HL-60 (cell line): ENCODE measurements at regions not wholly inside any gene's neighbourhood (a gene's known extent, or its start where the extent isn't known, plus 50 kb on each side); places are given as distances from the start of the nearest gene placed in this dataset.

Experiments
- DNase-seq, 2 experiments: peaks; one replicate each; pipeline ENCODE4 v3.0.0-alpha.2; 2010 to 2020; ENCODE audit warnings: low read depth in 1 of 2, low spot score in 1 of 2
- H3K27ac ChIP-seq: fragments of 250-450 bp; sonication (Bioruptor Pico); replicated peaks from 2 replicates; pipeline ENCODE4 v1.5.1; 2020; ENCODE audit warnings: mild to moderate bottlenecking, moderate library complexity
- H3K27me3 ChIP-seq: fragments of 250-450 bp; sonication (Bioruptor Pico); 2 replicates; pipeline ENCODE4 v1.5.1; 2021; ENCODE audit warnings: mild to moderate bottlenecking, moderate library complexity; ENCODE audit not compliant: insufficient read depth, poor library complexity, severe bottlenecking
- H3K4me3 ChIP-seq: replicated peaks from 2 replicates; pipeline ENCODE4 v1.5.1; 2011; ENCODE audit warnings: mild to moderate bottlenecking, control low read depth, low read length; ENCODE audit not compliant: insufficient read depth
- GABPA ChIP-seq: IDR thresholded peaks from 2 replicates; pipeline ENCODE4 v1.6.1; 2012; ENCODE audit warnings: low read depth
- POLR2AphosphoS5 ChIP-seq: IDR thresholded peaks from 2 replicates; pipeline ENCODE4 v1.6.1; 2012; ENCODE audit warnings: low read depth
- SPI1 ChIP-seq: IDR thresholded peaks from 2 replicates; pipeline ENCODE4 v1.6.1; 2012; ENCODE audit warnings: low read depth, mild to moderate bottlenecking, borderline replicate concordance
- TF ChIP-seq, protein P1 (sequence below): IDR thresholded peaks from 2 replicates; pipeline ENCODE4 v1.6.1; 2012; ENCODE audit warnings: low read depth; ENCODE audit not compliant: insufficient replicate concordance
- TF ChIP-seq, protein P2 (sequence below): IDR thresholded peaks from one replicate; pipeline ENCODE4 v1.5.1; 2011; ENCODE audit warnings: low read length, control low read depth, inconsistent platforms; ENCODE audit not compliant: insufficient read depth

DNA sequence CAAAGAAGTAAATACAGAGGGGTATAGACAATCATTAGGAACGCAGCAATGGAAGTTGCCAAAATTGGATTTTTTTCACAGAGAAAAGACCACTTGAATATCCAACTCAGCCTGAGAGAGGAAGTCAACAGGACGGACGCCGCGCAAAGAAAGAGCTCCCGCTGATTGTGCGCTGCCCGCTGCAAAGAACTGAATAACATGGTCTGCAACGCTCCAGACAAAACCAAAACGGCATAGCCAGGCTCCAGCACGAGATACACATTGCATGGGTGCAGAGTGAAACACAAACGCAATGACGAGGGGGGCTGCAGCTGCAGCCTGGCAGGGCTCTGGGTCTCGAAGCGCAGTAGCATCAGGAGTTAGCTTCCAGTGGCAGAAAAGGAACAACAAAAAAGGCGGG, 113.9 kb upstream of the MGMT start:
- TF ChIP-seq, protein P1, sequence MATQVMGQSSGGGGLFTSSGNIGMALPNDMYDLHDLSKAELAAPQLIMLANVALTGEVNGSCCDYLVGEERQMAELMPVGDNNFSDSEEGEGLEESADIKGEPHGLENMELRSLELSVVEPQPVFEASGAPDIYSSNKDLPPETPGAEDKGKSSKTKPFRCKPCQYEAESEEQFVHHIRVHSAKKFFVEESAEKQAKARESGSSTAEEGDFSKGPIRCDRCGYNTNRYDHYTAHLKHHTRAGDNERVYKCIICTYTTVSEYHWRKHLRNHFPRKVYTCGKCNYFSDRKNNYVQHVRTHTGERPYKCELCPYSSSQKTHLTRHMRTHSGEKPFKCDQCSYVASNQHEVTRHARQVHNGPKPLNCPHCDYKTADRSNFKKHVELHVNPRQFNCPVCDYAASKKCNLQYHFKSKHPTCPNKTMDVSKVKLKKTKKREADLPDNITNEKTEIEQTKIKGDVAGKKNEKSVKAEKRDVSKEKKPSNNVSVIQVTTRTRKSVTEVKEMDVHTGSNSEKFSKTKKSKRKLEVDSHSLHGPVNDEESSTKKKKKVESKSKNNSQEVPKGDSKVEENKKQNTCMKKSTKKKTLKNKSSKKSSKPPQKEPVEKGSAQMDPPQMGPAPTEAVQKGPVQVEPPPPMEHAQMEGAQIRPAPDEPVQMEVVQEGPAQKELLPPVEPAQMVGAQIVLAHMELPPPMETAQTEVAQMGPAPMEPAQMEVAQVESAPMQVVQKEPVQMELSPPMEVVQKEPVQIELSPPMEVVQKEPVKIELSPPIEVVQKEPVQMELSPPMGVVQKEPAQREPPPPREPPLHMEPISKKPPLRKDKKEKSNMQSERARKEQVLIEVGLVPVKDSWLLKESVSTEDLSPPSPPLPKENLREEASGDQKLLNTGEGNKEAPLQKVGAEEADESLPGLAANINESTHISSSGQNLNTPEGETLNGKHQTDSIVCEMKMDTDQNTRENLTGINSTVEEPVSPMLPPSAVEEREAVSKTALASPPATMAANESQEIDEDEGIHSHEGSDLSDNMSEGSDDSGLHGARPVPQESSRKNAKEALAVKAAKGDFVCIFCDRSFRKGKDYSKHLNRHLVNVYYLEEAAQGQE, result no peak
- no peak for TF ChIP-seq POLR2AphosphoS5
- TF ChIP-seq, protein P2, sequence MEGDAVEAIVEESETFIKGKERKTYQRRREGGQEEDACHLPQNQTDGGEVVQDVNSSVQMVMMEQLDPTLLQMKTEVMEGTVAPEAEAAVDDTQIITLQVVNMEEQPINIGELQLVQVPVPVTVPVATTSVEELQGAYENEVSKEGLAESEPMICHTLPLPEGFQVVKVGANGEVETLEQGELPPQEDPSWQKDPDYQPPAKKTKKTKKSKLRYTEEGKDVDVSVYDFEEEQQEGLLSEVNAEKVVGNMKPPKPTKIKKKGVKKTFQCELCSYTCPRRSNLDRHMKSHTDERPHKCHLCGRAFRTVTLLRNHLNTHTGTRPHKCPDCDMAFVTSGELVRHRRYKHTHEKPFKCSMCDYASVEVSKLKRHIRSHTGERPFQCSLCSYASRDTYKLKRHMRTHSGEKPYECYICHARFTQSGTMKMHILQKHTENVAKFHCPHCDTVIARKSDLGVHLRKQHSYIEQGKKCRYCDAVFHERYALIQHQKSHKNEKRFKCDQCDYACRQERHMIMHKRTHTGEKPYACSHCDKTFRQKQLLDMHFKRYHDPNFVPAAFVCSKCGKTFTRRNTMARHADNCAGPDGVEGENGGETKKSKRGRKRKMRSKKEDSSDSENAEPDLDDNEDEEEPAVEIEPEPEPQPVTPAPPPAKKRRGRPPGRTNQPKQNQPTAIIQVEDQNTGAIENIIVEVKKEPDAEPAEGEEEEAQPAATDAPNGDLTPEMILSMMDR, result no peak
- TF ChIP-seq SPI1, result no peak
- TF ChIP-seq GABPA, result no peak
- no peak overlapping the region for H3K27ac ChIP-seq
- DNase-seq, result no peak
- no peak overlapping the region for H3K4me3 ChIP-seq
- no peaks in the 10 kb centered on the region for H3K27me3 ChIP-seq

DNA sequence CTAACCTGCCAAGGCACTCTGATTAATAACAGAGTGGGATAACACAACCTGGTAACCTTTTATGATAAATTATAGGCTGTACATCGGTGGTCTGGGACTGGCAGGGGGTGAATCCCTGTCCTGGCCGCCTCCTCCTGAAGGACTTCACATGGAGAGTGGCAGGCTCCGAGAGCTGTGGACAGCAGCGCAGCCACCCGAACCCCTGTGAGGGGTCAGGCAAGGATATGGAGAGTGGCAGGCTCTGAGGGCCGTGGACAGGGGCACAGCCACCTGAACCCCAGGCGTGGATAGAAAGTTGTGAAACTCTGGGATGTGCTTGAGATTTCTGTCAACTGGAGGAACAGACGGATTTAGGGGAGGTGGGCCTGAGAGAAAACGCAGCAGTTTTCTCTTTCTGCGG, 107.0 kb upstream of the MGMT start:
- Histone ChIP-seq H3K27ac (no peak overlapping the region), H3K4me3 (no peak overlapping the region), H3K27me3 (peaks cover 3% of the 10 kb centered on the region)
- DNase-seq, result no peak
- TF ChIP-seq SPI1 (no peak), POLR2AphosphoS5 (no peak), GABPA (no peak)
- TF ChIP-seq, protein P1, result no peak
- TF ChIP-seq, protein P2, result no peak

DNA sequence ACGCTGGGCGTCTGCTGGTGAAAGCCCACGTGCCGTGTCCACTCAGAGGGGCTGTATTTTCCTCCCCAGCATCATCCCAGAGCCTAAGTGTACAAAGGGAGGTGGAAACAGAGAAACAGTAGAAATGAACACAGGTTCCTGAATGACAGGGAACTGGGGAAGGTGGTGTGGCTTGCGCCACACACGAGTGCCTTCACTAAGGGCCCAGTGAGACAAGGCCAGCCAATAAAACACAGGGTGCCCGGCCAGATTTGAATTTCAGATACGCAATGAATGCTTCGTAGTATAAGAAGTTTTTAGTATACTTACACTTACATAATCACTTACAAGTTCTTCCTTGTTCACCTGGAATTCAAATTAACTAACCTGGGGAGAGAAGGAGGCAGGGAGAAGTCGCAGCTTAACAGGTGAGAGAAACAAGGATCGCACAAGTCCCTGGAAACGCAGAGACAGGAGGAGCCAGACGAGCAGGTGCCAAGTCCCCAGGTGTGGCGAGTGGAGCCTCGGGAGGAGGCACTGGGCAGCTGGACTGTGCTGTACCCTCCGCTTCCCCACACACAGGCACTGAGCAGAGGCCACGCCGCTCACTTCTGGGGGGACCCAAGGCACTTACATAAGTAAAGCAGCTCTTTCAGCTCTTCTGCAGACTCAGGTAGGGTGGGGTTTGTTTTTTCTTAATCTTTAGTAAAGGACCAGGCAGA, 105.2 kb upstream of the MGMT start:
- no peak overlapping the region for H3K4me3 ChIP-seq
- TF ChIP-seq, protein P2, result no peak
- TF ChIP-seq SPI1, result no peak

DNA sequence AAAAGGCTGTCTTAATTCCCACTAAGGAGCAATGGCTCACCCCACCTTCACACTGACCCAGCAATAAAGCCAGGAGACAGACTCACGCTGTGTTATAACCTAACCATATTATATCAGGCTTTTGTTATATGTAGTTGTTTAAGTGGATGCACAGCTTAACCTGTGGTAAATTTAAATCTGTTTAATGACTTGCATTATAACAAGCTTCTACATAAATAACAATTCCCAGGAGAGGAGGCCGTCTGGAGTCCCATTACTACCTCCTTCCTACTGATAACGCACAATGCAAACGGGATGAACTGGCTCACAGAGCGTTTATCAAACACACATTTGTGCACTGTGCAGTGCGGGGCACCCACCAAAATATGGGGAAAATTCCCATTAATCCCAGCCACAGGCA, 102.1 kb upstream of the MGMT start:
- no peak for TF ChIP-seq SPI1
- TF ChIP-seq, protein P2, result no peak
- no peak for TF ChIP-seq POLR2AphosphoS5
- TF ChIP-seq, protein P1, result no peak
- no peak for TF ChIP-seq GABPA
- Histone ChIP-seq H3K4me3 (no peak overlapping the region), H3K27me3 (peaks cover 3% of the 10 kb centered on the region), H3K27ac (no peak overlapping the region)
- DNase-seq, result no peak

More for the DNA sequence above, 105.2 kb upstream of the MGMT start:
- Histone ChIP-seq H3K27ac (no peak overlapping the region), H3K27me3 (peaks cover 3% of the 10 kb centered on the region)
- no peak for DNase-seq
